Fibroblast of mammary gland (primary cell): ENCODE measurements at regions not wholly inside any gene's neighbourhood (a gene's known extent, or its start where the extent isn't known, plus 50 kb on each side); places are given as distances from the start of the nearest gene placed in this dataset.
"Not testable (repeated sequence)": the region's sequence is repeated elsewhere in the genome, so short reads cannot be mapped to it uniquely, and the experiment has no call there.

Source experiments
- DNase-seq: peaks from one replicate; pipeline ENCODE4 v3.0.0-alpha.2; 2010; ENCODE audit warnings: low read depth
- H3K4me3 ChIP-seq: 2 replicates; pipeline ENCODE4 v1.5.1; 2011; ENCODE audit warnings: low read depth, mild to moderate bottlenecking, low read length, moderate library complexity; ENCODE audit not compliant: control insufficient read depth
- TF ChIP-seq, protein P1 (sequence below): conservative IDR thresholded peaks from 2 replicates; pipeline ENCODE4 v1.5.1; 2011; ENCODE audit warnings: low read depth, low read length, inconsistent platforms; ENCODE audit not compliant: control insufficient read depth, insufficient read depth

DNA sequence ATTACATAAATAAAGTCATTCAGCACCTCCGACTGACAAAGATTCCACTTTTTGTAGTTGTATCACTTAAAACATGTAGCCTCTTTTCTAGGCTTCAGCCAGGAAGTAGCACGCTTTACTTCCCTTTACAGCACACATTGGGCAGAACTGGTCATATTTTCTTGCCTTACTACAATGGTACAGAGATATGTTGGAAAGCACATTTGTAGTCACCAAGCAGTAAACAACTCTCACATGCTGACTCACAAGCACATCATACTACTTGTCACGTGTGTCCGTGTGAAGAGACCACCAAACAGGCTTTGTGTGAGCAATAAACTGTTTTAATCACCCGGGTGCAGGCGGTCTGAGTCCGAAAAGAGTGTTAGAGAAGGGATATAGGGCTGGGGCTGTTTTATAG, 1071.8 kb downstream of the DNAJB9 start:
- H3K4me3 ChIP-seq = no peak overlapping the region
- DNase-seq = no peak
- TF ChIP-seq, protein P1, sequence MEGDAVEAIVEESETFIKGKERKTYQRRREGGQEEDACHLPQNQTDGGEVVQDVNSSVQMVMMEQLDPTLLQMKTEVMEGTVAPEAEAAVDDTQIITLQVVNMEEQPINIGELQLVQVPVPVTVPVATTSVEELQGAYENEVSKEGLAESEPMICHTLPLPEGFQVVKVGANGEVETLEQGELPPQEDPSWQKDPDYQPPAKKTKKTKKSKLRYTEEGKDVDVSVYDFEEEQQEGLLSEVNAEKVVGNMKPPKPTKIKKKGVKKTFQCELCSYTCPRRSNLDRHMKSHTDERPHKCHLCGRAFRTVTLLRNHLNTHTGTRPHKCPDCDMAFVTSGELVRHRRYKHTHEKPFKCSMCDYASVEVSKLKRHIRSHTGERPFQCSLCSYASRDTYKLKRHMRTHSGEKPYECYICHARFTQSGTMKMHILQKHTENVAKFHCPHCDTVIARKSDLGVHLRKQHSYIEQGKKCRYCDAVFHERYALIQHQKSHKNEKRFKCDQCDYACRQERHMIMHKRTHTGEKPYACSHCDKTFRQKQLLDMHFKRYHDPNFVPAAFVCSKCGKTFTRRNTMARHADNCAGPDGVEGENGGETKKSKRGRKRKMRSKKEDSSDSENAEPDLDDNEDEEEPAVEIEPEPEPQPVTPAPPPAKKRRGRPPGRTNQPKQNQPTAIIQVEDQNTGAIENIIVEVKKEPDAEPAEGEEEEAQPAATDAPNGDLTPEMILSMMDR = no peak

DNA sequence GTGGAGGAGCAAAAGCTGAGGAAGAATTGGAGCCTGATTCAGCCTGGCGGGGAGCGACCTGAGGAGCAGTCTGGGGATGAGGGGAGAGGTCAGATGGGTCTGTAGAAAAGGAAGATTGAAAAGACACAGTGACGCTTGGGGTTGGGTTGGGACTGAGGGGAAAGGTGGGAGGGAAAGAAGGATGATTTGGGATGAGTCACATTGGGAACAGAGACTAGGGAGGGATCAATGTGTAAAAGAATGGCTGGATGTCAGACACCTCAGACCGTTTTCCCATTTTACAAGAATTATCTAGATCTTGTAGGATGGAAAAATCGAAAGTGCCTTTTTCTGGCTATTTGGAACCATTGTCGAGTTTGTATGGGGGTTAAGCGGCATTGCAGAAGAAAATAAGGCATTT, 1076.5 kb downstream of the DNAJB9 start:
- no peak overlapping the region for H3K4me3 ChIP-seq
- TF ChIP-seq, protein P1 = no peak
- no peak for DNase-seq

DNA sequence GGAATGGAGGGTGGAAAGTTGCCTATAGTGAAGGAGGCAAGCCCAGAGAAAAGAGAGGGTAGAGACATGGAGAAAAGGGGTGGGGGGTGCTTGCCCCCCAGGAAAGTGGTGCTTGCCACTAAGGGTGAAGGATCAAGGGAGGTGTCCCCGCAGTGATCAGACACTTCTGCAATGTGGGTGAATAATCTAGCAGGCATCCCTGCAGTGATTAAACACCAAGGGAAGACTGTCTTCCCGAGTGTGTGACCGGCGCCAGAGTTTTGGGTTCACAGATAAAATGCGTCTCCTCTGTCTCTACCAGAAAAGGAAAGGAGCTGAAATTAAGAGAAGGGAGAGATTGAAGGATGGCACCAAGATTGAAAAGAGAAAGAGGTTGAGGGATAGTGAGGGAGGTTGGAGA, 1076.9 kb downstream of the DNAJB9 start:
- H3K4me3 ChIP-seq, DNase-seq: not testable (repeated sequence)

DNA sequence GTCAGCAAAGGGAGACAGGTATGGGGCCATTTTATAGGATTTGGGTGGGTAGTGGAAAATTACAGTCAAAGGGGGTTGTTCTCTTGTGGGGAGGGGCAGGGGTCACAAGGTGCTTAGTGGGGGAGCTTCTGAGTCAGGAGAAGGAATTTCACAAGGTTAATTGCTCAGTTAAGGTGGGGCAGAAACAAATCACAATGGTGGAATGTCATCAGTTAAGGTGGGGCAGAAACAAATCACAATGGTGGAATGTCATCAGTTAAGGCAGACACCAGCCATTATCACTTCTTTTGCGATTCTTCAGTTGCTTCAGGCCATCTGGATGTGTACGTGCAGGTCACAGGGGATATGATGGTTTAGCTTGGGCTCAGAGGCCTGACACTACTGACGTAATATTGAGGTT, 1077.6 kb downstream of the DNAJB9 start:
- H3K4me3 ChIP-seq, DNase-seq: not testable (repeated sequence)

DNA sequence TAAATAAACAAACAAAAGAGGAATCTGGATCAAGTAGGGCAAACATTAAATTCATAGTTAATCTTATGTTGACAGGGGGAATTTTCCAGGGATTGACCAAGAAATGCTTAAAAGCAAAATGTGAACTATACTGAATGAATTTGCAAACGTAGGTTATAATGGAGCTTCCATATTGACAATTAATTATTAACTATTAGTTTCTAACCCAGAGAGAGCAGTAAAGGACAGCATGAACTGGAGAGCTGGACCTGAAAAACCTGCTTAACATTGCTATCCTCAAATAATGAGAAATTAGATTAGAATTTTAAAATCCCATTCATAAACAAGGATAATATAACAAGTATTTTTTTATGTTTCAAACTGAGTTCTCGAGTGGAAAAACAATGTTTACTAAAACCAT, 1089.6 kb downstream of the DNAJB9 start:
- H3K4me3 ChIP-seq = no peak overlapping the region
- TF ChIP-seq, protein P1 = no peak
- no peak for DNase-seq

DNA sequence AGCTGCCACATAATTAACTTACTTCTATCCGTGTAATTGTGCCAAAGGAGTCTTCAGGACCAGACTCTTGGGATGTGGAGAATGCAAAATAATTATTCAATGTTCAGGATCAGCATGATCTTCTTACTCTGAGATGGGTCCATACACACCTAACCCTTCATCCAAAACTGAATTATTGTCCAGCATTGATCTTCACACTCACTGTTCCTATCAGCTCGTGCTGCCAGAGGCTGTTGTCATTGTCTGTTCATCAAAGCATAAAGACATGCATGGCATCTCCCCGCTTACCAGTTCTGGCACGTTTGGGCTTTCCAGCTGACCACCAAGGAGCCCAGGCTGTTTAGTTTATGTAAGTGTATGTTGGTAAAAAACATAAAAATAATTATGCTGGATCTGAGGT, 1090.7 kb downstream of the DNAJB9 start:
- no peak overlapping the region for H3K4me3 ChIP-seq
- DNase-seq = no peak
- TF ChIP-seq, protein P1 = no peak

DNA sequence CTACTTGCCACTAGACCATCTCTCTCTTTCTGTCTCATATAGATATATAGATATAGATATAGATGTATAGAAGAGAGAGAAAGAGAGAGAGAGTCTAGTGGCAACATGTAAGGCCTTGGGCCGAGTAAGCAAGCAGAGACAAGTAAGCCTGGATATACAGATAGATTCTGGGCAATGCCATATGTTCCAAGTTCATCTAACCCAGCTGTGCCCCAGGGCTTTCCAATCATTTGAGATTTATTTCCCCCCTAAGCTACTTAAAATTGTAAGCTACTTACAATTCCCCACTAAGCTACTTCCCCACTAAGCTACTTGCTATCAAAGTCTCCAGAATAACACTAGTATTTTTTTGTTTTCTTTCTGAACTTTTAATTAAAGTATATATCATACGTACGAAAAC, 1094.1 kb downstream of the DNAJB9 start:
- no peak overlapping the region for H3K4me3 ChIP-seq
- TF ChIP-seq, protein P1 = no peak
- DNase-seq = no peak

DNA sequence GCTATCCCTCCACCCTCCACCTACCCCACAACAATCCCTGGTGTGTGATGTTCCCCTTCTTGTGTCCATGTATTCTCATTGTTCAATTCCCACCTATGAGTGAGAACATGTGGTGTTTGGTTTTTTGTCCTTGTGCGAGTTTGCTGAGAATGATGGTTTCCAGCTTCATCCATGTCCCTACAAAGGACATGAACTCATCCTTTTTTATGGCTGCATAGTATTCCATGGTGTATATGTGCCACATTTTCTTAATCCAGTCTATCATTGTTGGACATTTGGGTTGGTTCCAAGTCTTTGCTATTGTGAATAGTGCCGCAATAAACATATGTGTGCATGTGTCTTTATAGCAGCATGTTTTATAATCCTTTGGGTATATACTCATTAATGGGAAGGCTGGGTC, 1117.6 kb downstream of the DNAJB9 start:
- not testable (repeated sequence) for H3K4me3 ChIP-seq, DNase-seq

DNA sequence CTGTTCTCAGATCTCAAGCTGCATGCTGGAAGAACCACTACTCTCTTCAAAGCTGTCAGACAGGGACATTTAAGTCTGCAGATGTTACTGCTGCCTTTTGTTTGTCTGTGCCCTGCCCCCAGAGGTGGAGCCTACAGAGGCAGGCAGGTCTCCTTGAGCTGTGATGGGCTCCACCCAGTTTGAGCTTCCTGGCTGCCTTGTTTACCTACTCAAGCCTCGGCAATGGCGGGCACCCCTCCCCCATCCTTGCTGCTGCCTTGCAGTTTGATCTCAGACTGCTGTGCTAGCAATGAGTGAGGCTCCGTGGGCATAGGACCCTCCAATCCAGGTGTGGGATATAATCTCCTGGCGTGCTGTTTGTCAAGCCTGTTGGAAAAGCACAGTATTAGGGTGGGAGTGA, 1122.9 kb downstream of the DNAJB9 start:
- H3K4me3 ChIP-seq, DNase-seq: not testable (repeated sequence)
